ENCODE measurements at regions not wholly inside any gene's neighbourhood (a gene's known extent, or its start where the extent isn't known, plus 50 kb on each side); places are given as distances from the start of the nearest gene placed in this dataset.

DNA sequence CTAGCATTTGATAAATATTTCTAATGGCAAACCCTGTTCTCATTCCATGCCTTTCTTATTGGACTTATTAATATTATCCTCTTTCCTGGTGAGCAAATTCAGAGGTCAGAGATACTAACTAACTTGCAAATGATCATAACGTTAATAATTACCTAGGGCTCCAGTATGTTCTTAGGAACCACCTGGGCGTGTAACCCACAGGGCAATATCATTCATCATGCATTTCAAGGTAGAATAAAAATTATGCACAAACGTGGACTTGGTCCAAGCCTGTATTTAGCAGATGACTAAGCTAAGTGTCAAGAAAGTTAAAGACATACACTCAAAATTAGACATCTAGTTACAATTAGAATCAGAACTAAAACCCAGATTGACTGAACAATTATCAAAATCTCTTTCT, 850.1 kb downstream of the TRIML1 start:
- no peak for TF ChIP-seq POLR2A (IDR thresholded peaks at IDR 0.05)
- TF ChIP-seq, protein P1, sequence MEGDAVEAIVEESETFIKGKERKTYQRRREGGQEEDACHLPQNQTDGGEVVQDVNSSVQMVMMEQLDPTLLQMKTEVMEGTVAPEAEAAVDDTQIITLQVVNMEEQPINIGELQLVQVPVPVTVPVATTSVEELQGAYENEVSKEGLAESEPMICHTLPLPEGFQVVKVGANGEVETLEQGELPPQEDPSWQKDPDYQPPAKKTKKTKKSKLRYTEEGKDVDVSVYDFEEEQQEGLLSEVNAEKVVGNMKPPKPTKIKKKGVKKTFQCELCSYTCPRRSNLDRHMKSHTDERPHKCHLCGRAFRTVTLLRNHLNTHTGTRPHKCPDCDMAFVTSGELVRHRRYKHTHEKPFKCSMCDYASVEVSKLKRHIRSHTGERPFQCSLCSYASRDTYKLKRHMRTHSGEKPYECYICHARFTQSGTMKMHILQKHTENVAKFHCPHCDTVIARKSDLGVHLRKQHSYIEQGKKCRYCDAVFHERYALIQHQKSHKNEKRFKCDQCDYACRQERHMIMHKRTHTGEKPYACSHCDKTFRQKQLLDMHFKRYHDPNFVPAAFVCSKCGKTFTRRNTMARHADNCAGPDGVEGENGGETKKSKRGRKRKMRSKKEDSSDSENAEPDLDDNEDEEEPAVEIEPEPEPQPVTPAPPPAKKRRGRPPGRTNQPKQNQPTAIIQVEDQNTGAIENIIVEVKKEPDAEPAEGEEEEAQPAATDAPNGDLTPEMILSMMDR (IDR thresholded peaks at IDR 0.05) = no peak

Measured in thyroid gland (tissue), 4 donors.